ENCODE measurements at regions not wholly inside any gene's neighbourhood (a gene's known extent, or its start where the extent isn't known, plus 50 kb on each side); places are given as distances from the start of the nearest gene placed in this dataset.
"Not testable (repeated sequence)": the region's sequence is repeated elsewhere in the genome, so short reads cannot be mapped to it uniquely, and the experiment has no call there.

- DNase-seq = not testable (repeated sequence)
Measured at GRCh38 chr19:28116379-28116778, 1096.6 kb downstream of the UQCRFS1 start.

- DNase-seq = no peak
Measured at GRCh38 chr19:28103921-28104320, 1109.0 kb downstream of the UQCRFS1 start.

GRCh38 chr19:28084659-28085157 lies 1128.2 kb downstream of the UQCRFS1 start:
- not testable (repeated sequence) for DNase-seq

- no peak for DNase-seq
Measured at GRCh38 chr19:28076628-28077027, 1136.3 kb downstream of the UQCRFS1 start.

- no peak for DNase-seq
Measured at GRCh38 chr19:28075229-28075628, 1137.7 kb downstream of the UQCRFS1 start.

GRCh38 chr19:28074773-28075172 lies 1138.2 kb downstream of the UQCRFS1 start:
- no peak for DNase-seq

GRCh38 chr19:28067882-28068281 lies 1145.1 kb downstream of the UQCRFS1 start:
- no peak for DNase-seq

GRCh38 chr19:28066988-28067387 lies 1146.0 kb downstream of the UQCRFS1 start:
- no peak for DNase-seq

GRCh38 chr19:28066161-28066560 lies 1146.8 kb downstream of the UQCRFS1 start:
- no peak for DNase-seq

GRCh38 chr19:28065026-28065425 lies 1147.9 kb downstream of the UQCRFS1 start:
- no peak for DNase-seq

- DNase-seq = no peak
Measured at GRCh38 chr19:28063702-28064101, 1149.2 kb downstream of the UQCRFS1 start.

GRCh38 chr19:28061111-28061510 lies 1151.8 kb downstream of the UQCRFS1 start:
- DNase-seq = no peak

GRCh38 chr19:28057026-28057425 lies 1155.9 kb downstream of the UQCRFS1 start:
- not testable (repeated sequence) for DNase-seq

GRCh38 chr19:28051047-28051446 lies 1161.9 kb downstream of the UQCRFS1 start:
- no peak for DNase-seq

- no peak for DNase-seq
Measured at GRCh38 chr19:28049875-28050274, 1163.1 kb downstream of the UQCRFS1 start.

GRCh38 chr19:28046932-28047331 lies 1166.0 kb downstream of the UQCRFS1 start:
- no peak for DNase-seq

GRCh38 chr19:28045621-28046020 lies 1167.3 kb downstream of the UQCRFS1 start:
- no peak for DNase-seq

GRCh38 chr19:28044477-28044876 lies 1168.5 kb downstream of the UQCRFS1 start:
- DNase-seq = no peak

- DNase-seq = no peak
Measured at GRCh38 chr19:28042516-28042915, 1170.4 kb downstream of the UQCRFS1 start.

GRCh38 chr19:28039677-28040381 lies 1173.1 kb downstream of the UQCRFS1 start:
- no peak for DNase-seq

- DNase-seq = no peak
Measured at GRCh38 chr19:28037186-28037585, 1175.8 kb downstream of the UQCRFS1 start.

- DNase-seq = no peak
Measured at GRCh38 chr19:28036486-28036885, 1176.5 kb downstream of the UQCRFS1 start.

- DNase-seq = no peak
Measured at GRCh38 chr19:28034936-28035335, 1178.0 kb downstream of the UQCRFS1 start.

- DNase-seq = no peak
Measured at GRCh38 chr19:28028881-28029444, 1184.0 kb downstream of the UQCRFS1 start.

GRCh38 chr19:28027116-28027515 lies 1185.8 kb downstream of the UQCRFS1 start:
- no peak for DNase-seq
